NCI-H526 (cell line): ENCODE measurements at regions not wholly inside any gene's neighbourhood (a gene's known extent, or its start where the extent isn't known, plus 50 kb on each side); places are given as distances from the start of the nearest gene placed in this dataset.

Experiments used
- DNase-seq, 2 experiments: peaks; one replicate each; lab custom pipeline; 2025; lab: John Stamatoyannopoulos, UW

DNA sequence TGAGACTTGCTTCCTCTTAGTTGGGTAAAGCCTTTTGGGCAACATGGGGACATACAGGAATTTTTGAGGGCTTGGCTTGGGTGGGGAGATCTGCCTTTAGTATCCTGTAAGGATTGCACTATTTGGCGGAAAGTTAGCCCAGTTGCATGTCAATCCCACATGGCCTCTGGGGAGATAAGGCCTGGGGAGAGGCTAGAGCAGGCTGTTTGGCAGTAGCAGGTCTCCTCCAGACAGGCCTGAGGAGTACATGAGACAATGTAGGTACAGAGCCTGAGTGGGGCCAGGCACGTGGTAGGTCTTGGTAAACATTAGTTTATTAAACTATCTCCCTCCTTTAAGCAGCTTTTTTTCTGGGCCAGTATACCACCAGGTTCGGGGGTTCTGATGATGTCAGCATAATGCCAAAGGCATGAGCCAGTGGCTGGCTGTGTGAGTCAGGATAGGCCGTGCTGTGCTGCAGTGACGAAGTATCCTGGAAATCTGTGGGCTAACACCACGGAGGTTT, 147.9 kb downstream of the VEGFA start:
- no peak for DNase-seq

DNA sequence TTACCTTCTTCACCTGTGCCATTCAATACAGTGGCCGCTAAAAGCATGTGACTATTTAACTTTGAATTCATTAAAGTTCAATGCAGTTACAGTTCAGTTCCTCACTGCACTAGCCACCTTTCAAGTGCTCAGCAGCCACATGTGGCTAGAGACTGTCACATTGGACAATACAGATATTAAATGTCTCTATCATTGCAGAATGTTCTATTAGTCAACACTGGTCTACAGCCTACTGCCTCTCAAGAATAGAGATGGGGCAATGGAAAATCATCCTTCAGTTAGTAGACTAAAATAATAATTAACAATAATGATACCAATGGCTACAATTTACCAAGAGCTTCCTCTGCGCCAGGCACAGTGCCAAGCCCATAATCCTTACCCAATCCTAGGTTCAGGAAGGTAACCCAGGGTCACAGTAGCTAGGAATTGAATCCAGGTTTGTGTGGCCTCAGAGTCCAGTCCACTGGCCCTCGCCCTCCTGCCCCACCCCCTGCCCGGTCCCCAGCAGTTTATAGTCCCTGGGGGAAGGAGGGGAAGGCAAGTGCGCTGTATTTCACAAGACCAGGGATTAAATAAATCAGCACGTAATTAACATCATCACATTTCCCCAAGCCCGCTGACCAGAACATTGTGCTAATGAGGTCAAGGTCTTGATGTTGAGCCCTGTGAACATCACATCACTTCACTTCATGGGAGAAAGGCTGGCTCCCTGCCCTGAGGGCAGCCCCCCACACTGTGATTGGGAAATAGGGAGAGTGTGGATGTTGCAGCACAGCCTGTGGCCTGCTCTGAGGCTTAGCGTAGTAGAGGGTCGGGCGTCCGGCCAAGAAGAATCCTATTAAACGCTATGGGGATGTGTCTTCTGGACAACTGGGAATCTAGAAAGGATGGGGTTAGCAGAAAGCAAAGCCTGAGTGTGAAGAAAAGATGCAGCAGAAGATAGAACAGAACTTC, 147.2 kb downstream of the VEGFA start:
- DNase-seq: no peak

DNA sequence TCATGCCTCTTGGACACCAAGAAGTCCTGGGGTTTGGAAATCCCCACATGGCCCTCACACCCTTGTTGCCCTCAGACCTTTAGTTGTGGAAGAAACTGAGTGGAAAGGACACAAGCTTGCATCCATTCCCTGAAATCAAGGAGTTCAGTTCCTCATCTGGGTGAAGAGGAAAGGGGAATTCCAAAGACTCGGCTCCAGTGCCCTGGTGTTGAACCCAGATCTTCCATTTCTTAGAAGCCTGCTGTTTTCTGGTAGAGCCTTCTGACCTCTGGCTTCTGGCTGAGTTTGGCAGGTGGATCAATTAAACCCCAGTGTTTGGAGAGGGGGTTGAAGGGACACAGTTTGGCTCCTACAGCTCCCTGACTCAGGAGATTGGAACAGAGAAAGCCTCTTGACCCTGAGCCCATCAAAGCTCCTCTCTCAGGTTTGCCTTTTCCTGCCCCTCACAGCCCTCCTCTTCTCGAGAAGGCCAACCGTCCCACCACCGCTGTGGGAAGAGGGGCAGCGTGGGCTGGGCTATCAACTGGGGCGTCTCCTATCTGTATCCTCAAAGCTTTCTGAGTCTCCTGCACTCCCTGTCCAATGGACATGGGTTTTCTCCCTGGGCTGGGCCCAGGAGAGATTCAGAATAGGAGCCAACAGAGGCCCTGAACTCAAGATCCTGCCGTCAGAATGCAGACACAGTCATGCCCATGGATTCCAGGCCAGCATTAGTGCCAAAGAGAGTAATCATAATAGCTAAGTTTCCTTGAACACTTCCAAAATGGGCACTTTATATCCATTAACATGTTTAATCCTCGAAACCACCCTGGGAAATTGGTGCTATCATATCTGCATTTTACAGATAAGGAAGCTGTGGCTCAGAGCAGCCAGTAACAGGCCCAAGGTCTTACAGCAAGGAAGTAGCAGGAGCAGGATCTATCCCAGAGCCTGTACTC, 146.2 kb downstream of the VEGFA start:
- no peak for DNase-seq

DNA sequence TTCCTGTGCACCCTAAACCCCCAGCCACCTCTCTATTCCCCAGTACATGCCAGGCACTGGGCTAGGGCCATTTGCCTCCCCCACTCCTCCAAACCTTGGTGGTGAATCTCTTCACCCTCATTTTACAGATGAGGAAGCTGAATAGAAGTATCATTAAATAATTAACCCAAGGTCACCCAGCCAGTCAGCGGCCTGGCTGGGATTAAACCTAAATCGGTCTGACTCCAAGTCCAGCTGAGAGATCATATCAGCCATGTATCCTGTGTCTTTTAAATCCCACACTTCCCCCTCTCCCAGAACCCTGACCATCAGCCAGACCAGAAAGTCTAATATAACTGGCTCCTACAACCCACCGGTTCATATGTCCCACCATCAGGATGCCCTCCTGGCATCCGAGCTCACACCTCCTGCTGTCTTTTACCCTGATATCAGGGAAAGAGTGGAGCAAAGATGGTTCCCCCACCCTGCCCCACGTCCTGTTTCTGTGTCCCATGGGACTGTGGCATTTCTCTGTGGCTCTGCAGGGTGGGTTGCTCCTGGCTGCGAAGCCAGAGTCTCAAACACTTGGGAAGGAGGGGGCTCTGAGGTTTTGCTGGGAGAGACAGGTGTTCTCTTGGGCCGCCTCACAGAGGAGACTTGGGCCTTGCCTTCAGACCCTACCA, 145.3 kb downstream of the VEGFA start:
- DNase-seq: no peak

DNA sequence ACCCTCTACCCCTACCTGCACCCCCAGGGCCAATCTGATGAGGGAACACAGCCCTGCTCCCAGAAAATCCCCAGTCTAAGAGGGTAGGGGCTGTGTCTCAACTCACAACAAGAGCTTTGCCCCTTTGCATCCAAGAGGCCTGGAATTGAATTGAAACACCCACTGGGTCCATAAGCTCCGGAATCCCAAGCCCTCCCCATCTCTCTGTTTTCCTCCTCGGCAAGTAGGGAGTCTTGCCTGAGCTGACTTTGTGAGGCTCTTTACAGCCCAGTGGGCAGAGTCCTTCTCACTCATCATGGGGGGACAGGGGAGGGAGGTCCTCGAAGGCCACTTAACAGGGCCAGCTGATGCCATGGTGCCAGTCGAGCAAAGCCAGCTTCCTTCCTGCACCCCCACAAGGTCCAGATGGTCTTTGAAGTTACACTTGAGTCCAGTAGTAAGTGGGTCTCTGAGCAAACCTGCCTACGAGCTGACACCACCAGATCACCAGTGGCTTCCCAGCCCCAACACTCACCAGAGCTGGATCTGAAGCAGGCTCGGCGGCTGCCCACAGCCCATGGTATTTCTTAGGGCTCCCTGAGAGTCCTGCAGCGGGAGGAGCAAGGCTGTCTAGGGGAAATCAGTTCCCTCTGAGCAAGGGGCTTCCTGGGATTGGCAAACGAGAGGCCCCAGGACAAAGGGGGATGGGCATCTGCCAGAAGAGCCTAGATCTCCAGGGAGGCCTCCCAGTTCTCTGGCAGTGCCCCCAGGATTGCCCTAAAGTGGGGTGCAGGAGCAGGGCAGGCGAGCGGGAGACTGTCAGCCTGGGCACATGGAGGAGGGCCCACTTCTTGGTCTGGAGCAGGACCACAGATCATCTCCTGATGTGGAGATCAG, 144.5 kb downstream of the VEGFA start:
- DNase-seq: no peak

DNA sequence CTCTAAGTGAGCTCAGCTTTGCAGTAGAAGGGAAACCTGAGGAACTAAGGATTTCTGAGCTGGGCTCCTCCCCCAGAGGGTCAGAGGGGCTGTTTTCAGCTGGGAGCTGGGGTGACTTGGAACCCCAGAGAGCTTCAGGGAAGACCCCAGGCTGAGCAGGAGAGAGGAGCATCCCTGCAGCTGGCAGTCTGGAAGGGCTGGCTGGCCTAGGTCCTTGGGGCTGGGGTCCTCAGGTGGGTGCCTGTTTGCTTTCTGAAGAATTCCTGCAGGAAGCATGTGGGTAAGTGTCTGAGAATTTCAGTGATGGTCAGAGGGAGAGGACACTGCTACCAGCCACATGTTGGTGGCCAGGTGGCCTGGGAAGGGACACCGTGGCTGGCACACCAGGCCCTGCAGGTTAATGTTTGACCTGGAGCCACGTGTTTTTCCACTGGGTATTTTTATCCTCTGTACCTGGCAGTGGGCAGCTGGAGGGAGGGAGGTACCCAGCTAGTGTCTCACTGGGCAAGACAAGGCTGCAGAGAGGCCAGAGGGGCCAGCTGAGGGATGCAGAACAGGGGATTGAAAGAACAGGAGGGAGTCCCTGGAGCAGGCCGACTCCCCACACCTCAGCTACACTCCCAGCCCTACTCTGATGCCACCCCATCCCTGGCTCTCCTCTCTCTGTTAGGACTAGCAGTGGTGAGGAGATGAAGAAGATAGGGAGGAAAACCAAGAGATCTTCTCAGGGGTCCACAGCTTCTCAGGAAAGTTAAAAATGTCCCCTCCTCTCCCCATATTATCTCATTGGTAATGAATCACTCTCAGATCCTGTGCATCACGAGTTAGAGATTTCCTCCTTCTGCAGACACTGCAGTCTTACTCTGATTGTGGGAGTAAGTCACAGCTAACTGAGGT, 143.6 kb downstream of the VEGFA start:
- no peak for DNase-seq

DNA sequence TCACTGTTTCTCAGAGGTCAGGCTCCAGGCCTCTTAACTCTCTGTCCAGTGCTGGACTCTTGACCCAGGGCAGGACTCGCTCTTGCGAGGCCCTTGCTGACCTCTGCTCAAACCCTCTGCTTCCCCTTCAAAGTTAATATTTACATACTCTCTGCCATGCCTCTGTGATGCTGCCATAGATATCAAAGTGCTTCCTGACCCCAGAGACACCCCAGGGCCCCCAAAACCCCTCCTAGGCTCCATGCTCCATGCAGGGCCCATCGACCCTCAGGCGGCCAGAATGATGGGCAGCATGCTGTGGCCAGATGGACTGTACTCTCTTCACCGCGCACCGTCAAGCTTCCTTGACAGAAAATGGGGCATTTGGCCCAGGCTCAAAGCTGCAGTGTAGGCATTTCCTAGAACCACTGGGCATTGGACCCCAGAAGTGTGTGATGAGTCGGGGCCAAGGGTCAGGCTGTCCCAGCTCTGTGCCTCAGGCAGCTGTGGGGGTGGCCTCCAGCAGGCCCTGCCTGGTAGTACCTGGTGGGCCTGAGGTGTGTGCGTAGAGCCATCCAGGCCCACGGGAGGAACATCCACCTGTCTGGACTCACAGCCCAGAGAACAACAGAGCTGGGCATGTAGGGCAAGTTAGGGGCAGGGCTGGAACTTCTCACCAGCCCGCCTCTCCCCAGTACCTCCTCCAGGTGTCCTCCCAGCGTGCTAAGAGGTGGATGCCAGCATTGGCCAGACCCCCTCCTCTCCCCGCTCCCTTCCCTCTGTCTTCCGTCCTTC, 142.8 kb downstream of the VEGFA start:
- no peak for DNase-seq

DNA sequence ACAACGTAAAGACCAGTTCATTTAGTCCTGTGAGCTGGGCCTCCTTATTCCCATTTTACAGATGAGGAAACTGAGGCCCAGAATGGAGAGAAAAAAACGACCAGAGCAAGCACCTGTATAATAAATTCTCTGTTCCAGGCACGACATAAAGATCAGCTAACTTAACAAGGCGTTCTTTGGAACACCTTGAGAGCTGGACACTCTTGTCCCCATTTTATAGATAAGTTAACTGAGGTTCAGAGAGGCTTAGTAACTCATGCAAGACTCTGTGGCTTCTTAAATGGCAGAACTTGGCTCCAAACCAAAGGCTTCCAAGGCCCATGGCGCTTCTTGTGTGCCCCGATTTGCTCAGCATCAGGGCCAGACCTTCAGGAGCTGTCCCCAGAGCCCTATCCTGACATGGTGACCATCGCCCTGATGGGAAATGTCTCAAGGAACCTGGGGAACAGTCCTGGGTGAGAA, 142.1 kb downstream of the VEGFA start:
- no peak for DNase-seq

DNA sequence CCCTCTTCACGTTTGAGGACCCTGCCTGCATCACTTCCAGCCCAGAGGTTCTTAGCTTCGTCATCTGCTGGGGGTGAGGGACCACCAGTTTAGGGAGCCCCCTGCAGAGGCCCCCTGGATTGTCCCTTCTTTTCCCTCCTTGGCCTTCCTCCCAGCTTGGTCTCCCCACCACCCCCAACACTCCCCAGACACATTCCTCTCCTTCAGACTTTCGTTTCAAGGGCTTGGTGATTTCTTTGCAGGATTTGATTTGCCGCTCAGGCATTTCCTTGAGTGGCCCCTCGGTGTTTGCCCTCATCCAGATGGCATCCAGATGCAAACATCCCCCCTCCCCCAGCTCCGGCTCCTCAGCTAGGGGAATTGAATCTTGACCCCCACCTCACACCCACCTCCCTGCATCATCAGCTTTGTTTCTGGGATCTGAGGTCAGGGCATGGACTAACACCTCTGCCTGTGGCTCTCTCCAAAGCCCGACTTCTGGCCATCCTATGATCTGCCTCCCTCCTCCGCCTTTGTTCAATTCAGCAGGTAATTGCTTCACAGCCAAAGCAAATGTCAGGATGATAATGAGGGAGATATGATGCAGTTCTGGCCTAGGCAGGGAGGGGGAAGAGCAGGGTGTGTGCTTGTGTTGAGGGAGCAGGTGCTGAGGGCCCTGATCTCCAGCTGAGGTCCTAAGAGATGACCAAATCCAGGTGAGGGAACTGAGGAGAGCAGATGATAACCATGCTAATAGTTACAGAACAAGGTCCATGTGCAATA, 141.5 kb downstream of the VEGFA start:
- peak; percentile 49 to 65 for DNase-seq

DNA sequence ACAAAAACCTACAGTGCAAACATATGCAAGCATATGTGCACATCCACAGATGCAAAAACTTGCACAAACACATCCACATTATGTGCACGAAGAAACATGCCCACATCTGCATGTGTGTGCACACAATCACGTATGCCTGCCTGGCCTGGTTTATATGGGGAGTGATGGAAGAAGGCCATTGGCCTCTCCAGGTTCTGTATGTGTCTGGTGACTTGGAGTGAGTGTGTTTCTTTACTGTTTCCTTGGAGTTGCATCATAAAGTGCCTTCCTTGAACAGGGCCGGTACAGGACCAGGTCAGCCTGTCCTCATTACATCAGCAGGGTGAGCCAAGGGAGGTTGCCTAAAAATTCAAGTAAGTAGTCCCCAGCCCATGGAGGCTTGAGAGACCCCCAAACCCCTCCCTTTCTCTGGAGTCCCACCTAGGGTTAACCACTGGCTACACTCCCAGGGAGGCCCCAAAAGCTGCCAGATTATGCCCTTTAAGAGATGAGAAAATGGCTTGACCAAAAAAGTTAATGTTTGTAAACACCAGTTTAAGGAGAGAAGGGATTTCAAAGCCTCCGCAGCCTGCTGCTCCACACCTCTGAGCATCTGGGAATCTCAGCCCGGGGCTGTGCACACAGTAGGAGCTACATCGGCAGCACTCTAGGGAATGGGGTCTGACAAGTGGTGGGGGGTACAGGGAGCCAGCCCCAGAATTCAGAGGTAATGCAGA, 140.8 kb downstream of the VEGFA start:
- DNase-seq: no peak

DNA sequence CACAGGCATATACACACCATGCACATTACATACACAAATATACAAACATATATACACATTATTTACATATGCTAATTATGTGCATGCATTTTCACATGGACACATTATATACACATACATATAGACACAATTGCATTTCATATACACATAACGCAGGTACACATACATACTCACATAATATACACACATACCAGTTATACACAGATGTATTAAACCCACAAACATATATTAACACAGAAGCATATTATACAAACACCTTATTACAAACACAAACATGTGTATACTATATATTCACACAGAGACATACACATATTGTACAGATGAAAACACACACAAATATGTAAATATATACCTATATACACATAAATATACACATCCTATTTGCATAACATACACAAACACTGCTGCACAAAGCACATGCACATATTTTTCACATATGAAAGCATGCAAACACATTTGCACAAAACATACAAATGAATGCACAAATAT, 140.2 kb downstream of the VEGFA start:
- DNase-seq: no peak

DNA sequence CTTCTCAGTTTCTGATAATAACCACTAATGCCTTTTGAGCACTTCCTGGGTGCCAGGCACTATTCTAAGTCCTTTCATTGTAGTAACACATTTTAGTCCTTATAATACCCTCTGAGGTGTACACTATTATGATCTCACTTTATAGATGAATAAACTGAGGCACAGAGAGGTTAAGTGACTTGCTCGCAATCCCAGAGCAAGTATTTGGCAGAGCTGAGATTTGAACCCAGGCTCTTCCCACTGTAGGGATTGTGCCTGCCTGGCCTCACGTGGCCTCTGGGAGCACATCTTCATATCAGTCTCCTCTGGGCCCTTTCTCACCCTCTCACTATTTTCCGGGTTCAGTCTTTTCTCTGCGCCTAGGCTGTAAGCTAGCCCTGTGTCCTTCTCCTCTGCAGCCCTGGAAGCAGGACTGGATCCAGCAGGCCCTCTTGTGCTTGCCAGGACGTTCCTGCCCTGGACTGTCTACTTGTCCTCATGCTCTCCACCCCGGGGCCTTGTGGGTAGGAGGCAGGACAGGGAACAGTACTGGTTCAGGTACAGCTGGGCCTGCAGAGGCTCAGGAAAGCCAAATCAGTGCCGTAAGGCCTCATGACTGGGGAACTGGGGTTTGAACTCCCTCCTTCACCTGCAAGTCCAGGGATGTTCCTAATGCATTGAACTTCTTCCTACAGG, 139.6 kb downstream of the VEGFA start:
- DNase-seq: no peak

DNA sequence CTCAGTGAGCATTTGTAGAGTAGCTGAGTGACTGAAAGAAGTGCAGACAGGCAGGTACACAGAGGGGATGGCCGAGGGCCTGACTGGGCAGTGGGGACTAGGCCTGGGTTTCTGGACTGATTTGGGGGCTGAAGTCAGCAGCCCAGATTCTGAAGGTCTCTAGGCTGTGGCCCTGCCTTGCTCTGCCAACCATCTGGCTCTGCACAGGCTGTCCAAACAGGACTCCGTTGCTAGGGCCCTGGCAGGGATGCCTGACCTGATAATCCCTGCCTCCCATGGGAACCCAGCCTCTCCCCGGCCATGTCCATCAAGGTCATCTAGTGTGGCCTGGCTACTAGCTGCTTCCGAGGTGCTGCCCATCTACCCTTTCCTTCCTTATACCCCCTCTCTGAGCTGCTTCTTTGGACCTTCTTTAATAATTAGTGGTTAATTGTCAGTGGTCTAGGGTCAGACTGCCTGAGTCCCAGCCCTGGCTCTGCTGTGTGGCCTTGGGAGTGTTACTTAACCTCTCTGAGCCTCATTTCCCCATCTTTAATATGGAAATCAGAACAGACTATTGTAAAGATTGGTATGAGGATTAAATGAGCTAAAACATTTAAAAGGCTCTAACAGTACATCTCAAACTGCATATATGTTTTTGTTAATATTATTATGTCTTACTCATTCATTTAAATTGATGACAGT, 137.9 kb downstream of the VEGFA start:
- DNase-seq: no peak

DNA sequence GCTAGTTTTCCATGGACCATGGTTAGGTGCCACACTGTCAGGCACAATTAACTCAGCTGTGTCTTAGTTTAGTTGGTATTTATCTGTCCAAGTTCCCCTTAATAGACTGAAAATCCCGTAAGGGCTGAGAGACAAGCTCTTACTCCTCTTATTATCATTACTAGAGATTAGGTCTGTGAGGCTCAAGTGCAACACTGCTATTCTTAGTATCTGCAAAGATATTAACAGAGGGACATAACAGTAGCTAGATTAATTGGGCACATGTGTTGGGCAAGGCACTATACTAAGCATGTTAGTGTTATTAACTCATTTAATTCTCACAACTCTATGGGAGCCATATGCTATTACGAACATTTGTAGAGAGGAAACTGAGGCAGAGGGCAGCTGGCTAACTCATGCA, 137.3 kb downstream of the VEGFA start:
- DNase-seq: no peak

DNA sequence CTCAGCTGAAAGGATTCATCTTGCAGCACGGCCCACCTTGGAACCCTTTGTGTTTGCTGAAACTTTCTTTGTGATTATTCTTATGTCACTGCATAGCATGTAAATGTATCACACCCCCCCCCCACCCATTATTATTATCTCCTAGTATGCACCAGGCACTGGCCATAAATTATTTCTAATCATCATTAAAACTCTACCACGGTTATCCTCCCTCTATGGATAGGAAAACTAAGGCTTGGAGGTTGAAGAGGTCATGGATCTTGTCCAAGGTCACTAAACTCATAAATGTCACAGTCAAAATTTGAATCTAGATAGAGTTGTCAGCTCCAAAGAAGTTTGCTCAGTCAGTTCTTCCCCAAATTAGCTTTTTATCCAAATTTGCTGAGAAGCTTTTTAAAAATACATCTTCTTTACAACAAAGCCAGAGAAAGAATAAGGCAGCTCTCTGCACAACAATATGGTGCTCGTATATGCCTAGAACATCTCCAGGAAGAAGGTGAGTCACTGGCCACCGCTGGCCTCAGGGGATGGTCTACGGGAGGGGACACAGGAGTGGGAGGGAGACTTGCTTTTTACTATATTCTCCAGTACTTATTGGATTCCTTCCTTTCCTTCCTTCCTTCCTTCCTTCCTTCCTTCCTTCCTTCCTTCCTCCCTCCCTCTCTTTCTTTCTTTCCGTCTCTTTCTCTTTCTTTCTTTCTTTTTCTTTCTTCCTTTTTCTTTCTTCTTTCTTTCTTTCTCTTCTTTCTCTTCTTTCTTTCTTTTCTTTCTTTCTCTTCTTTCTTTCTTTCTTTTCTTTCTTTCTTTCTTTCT, 134.5 kb downstream of the VEGFA start:
- DNase-seq: no peak
